ENCODE measurements at regions not wholly inside any gene's neighbourhood (a gene's known extent, or its start where the extent isn't known, plus 50 kb on each side); places are given as distances from the start of the nearest gene placed in this dataset.

GRCh38 chr17:5861854-5862253 is 208.3 kb upstream of the WSCD1 start:
- Histone ChIP-seq H3K27me3 (ENCODE audit: control insufficient read depth, insufficient read depth, low read length) (no peaks in the 10 kb centered on the region), H3K36me3 (ENCODE audit: control insufficient read depth, low read depth, low read length) (no peaks in the 10 kb centered on the region), H3K4me3 (ENCODE audit: low read length) (no peak overlapping the region), H3K27ac (ENCODE audit: low read length) (no peak overlapping the region), H3K9ac (ENCODE audit: low read length) (no peak overlapping the region), H3K4me1 (ENCODE audit: control insufficient read depth, low read depth, low read length) (no peaks in the 10 kb centered on the region), H3K9me3 (ENCODE audit: control insufficient read depth, low read depth, low read length) (no peaks in the 10 kb centered on the region)

- no peaks in the 10 kb centered on the region for H3K9me3 ChIP-seq (ENCODE audit: control insufficient read depth, low read depth, low read length)
- no peak overlapping the region for H3K9ac ChIP-seq (ENCODE audit: low read length)
- H3K27ac ChIP-seq (ENCODE audit: low read length), result no peak overlapping the region
- no peaks in the 10 kb centered on the region for H3K4me1 ChIP-seq (ENCODE audit: control insufficient read depth, low read depth, low read length)
- H3K36me3 ChIP-seq (ENCODE audit: control insufficient read depth, low read depth, low read length), result no peaks in the 10 kb centered on the region
- no peaks in the 10 kb centered on the region for H3K27me3 ChIP-seq (ENCODE audit: control insufficient read depth, insufficient read depth, low read length)
- no peak overlapping the region for H3K4me3 ChIP-seq (ENCODE audit: low read length)
Observed at GRCh38 chr17:5862395-5862794, 207.8 kb upstream of the WSCD1 start.

- Histone ChIP-seq H3K36me3 (ENCODE audit: control insufficient read depth, low read depth, low read length) (no peaks in the 10 kb centered on the region), H3K27ac (ENCODE audit: low read length) (no peak overlapping the region), H3K4me1 (ENCODE audit: control insufficient read depth, low read depth, low read length) (no peaks in the 10 kb centered on the region), H3K9ac (ENCODE audit: low read length) (no peak overlapping the region), H3K9me3 (ENCODE audit: control insufficient read depth, low read depth, low read length) (no peaks in the 10 kb centered on the region), H3K4me3 (ENCODE audit: low read length) (no peak overlapping the region), H3K27me3 (ENCODE audit: control insufficient read depth, insufficient read depth, low read length) (no peaks in the 10 kb centered on the region)
Observed at GRCh38 chr17:5864741-5865657, 205.2 kb upstream of the WSCD1 start.

- H3K27ac ChIP-seq (ENCODE audit: low read length), result no peak overlapping the region
- H3K4me1 ChIP-seq (ENCODE audit: control insufficient read depth, low read depth, low read length), result no peaks in the 10 kb centered on the region
- H3K36me3 ChIP-seq (ENCODE audit: control insufficient read depth, low read depth, low read length), result no peaks in the 10 kb centered on the region
- H3K9ac ChIP-seq (ENCODE audit: low read length), result no peak overlapping the region
- H3K4me3 ChIP-seq (ENCODE audit: low read length), result no peak overlapping the region
- no peaks in the 10 kb centered on the region for H3K9me3 ChIP-seq (ENCODE audit: control insufficient read depth, low read depth, low read length)
- H3K27me3 ChIP-seq (ENCODE audit: control insufficient read depth, insufficient read depth, low read length), result no peaks in the 10 kb centered on the region
Observed at GRCh38 chr17:5866978-5867377, 203.2 kb upstream of the WSCD1 start.

GRCh38 chr17:5869041-5869745 is 201.0 kb upstream of the WSCD1 start:
- no peak overlapping the region for H3K4me3 ChIP-seq (ENCODE audit: low read length)
- H3K9ac ChIP-seq (ENCODE audit: low read length), result no peak overlapping the region
- no peaks in the 10 kb centered on the region for H3K27me3 ChIP-seq (ENCODE audit: control insufficient read depth, insufficient read depth, low read length)
- H3K27ac ChIP-seq (ENCODE audit: low read length), result no peak overlapping the region
- no peaks in the 10 kb centered on the region for H3K9me3 ChIP-seq (ENCODE audit: control insufficient read depth, low read depth, low read length)
- no peaks in the 10 kb centered on the region for H3K36me3 ChIP-seq (ENCODE audit: control insufficient read depth, low read depth, low read length)
- H3K4me1 ChIP-seq (ENCODE audit: control insufficient read depth, low read depth, low read length), result no peaks in the 10 kb centered on the region

GRCh38 chr17:5870231-5870953 is 199.8 kb upstream of the WSCD1 start:
- Histone ChIP-seq H3K4me1 (ENCODE audit: control insufficient read depth, low read depth, low read length) (no peaks in the 10 kb centered on the region), H3K36me3 (ENCODE audit: control insufficient read depth, low read depth, low read length) (no peaks in the 10 kb centered on the region), H3K27me3 (ENCODE audit: control insufficient read depth, insufficient read depth, low read length) (no peaks in the 10 kb centered on the region), H3K9me3 (ENCODE audit: control insufficient read depth, low read depth, low read length) (no peaks in the 10 kb centered on the region), H3K27ac (ENCODE audit: low read length) (no peak overlapping the region), H3K4me3 (ENCODE audit: low read length) (no peak overlapping the region), H3K9ac (ENCODE audit: low read length) (no peak overlapping the region)

GRCh38 chr17:5871666-5872065 is 198.5 kb upstream of the WSCD1 start:
- H3K36me3 ChIP-seq (ENCODE audit: control insufficient read depth, low read depth, low read length), result no peaks in the 10 kb centered on the region
- no peak overlapping the region for H3K9ac ChIP-seq (ENCODE audit: low read length)
- no peaks in the 10 kb centered on the region for H3K4me1 ChIP-seq (ENCODE audit: control insufficient read depth, low read depth, low read length)
- H3K4me3 ChIP-seq (ENCODE audit: low read length), result no peak overlapping the region
- no peaks in the 10 kb centered on the region for H3K27me3 ChIP-seq (ENCODE audit: control insufficient read depth, insufficient read depth, low read length)
- H3K27ac ChIP-seq (ENCODE audit: low read length), result no peak overlapping the region
- H3K9me3 ChIP-seq (ENCODE audit: control insufficient read depth, low read depth, low read length), result no peaks in the 10 kb centered on the region

GRCh38 chr17:5872831-5873230 is 197.3 kb upstream of the WSCD1 start:
- Histone ChIP-seq H3K9ac (ENCODE audit: low read length) (no peak overlapping the region), H3K27ac (ENCODE audit: low read length) (no peak overlapping the region), H3K4me1 (ENCODE audit: control insufficient read depth, low read depth, low read length) (no peaks in the 10 kb centered on the region), H3K4me3 (ENCODE audit: low read length) (no peak overlapping the region), H3K36me3 (ENCODE audit: control insufficient read depth, low read depth, low read length) (no peaks in the 10 kb centered on the region), H3K27me3 (ENCODE audit: control insufficient read depth, insufficient read depth, low read length) (no peaks in the 10 kb centered on the region), H3K9me3 (ENCODE audit: control insufficient read depth, low read depth, low read length) (no peaks in the 10 kb centered on the region)

- no peaks in the 10 kb centered on the region for H3K36me3 ChIP-seq (ENCODE audit: control insufficient read depth, low read depth, low read length)
- no peak overlapping the region for H3K9ac ChIP-seq (ENCODE audit: low read length)
- no peaks in the 10 kb centered on the region for H3K9me3 ChIP-seq (ENCODE audit: control insufficient read depth, low read depth, low read length)
- H3K27ac ChIP-seq (ENCODE audit: low read length), result no peak overlapping the region
- no peak overlapping the region for H3K4me3 ChIP-seq (ENCODE audit: low read length)
- H3K4me1 ChIP-seq (ENCODE audit: control insufficient read depth, low read depth, low read length), result no peaks in the 10 kb centered on the region
- no peaks in the 10 kb centered on the region for H3K27me3 ChIP-seq (ENCODE audit: control insufficient read depth, insufficient read depth, low read length)
Observed at GRCh38 chr17:5873781-5874180, 196.4 kb upstream of the WSCD1 start.

GRCh38 chr17:5874486-5874885 is 195.7 kb upstream of the WSCD1 start:
- Histone ChIP-seq H3K36me3 (ENCODE audit: control insufficient read depth, low read depth, low read length) (no peaks in the 10 kb centered on the region), H3K9me3 (ENCODE audit: control insufficient read depth, low read depth, low read length) (no peaks in the 10 kb centered on the region), H3K9ac (ENCODE audit: low read length) (no peak overlapping the region), H3K27me3 (ENCODE audit: control insufficient read depth, insufficient read depth, low read length) (no peaks in the 10 kb centered on the region), H3K27ac (ENCODE audit: low read length) (no peak overlapping the region), H3K4me3 (ENCODE audit: low read length) (no peak overlapping the region), H3K4me1 (ENCODE audit: control insufficient read depth, low read depth, low read length) (no peaks in the 10 kb centered on the region)

GRCh38 chr17:5877366-5877765 is 192.8 kb upstream of the WSCD1 start:
- no peaks in the 10 kb centered on the region for H3K4me1 ChIP-seq (ENCODE audit: control insufficient read depth, low read depth, low read length)
- no peak overlapping the region for H3K4me3 ChIP-seq (ENCODE audit: low read length)
- no peaks in the 10 kb centered on the region for H3K9me3 ChIP-seq (ENCODE audit: control insufficient read depth, low read depth, low read length)
- no peak overlapping the region for H3K27ac ChIP-seq (ENCODE audit: low read length)
- H3K36me3 ChIP-seq (ENCODE audit: control insufficient read depth, low read depth, low read length), result no peaks in the 10 kb centered on the region
- H3K9ac ChIP-seq (ENCODE audit: low read length), result no peak overlapping the region
- no peaks in the 10 kb centered on the region for H3K27me3 ChIP-seq (ENCODE audit: control insufficient read depth, insufficient read depth, low read length)
